WTC11 (cell line): ENCODE measurements at regions not wholly inside any gene's neighbourhood (a gene's known extent, or its start where the extent isn't known, plus 50 kb on each side); places are given as distances from the start of the nearest gene placed in this dataset.

Experiments
- ATAC-seq: fragments of 200-7000 bp; cut with Tn5 transposase; 2 replicates; pipeline ENCODE4 v1.10.0; 2021; ENCODE audit warnings: mild to moderate bottlenecking, moderate library complexity
- CTCF ChIA-PET: fragments of 300-600 bp; sonication (Branson Sonifier 250); formaldehyde crosslinking; loops from one replicate; lab custom pipeline; 2021; ENCODE audit warnings: antibody characterized with exemption; lab: Charles Lee
- POLR2A ChIA-PET: fragments of 350-600 bp; sonication (Branson Sonifier 250); formaldehyde crosslinking; loops from one replicate; lab custom pipeline; 2021; ENCODE audit warnings: antibody characterized with exemption; lab: Charles Lee
- DNase-seq: peaks from one replicate; pipeline ENCODE4 v3.0.0; 2021; ENCODE audit warnings: low spot score
- H3K27ac Mint-ChIP-seq: 2 replicates; pipeline ENCODE4 v1.8.0; 2021; ENCODE audit warnings: mixed read lengths
- H3K27me3 Mint-ChIP-seq: 2 replicates; pipeline ENCODE4 v1.8.0; 2021; ENCODE audit warnings: low read depth, mild to moderate bottlenecking, moderate library complexity, mixed read lengths
- H3K36me3 Mint-ChIP-seq: 2 replicates; pipeline ENCODE4 v1.8.0; 2021; ENCODE audit warnings: mixed read lengths
- H3K4me1 Mint-ChIP-seq: 2 replicates; pipeline ENCODE4 v1.8.0; 2022; ENCODE audit warnings: mixed read lengths
- H3K4me3 Mint-ChIP-seq: 2 replicates; pipeline ENCODE4 v1.8.0; 2021; ENCODE audit warnings: mild to moderate bottlenecking, moderate library complexity, mixed read lengths
- H3K9me3 Mint-ChIP-seq: 2 replicates; pipeline ENCODE4 v1.8.0; 2021; ENCODE audit warnings: mixed read lengths
- AR ChIP-seq: fragments of 250-450 bp; sonication (Bioruptor Pico); IDR thresholded peaks from 2 replicates; pipeline ENCODE4 v1.9.0; 2021; ENCODE audit warnings: mild to moderate bottlenecking
- CREM ChIP-seq: sonication (generic); formaldehyde crosslinking; IDR thresholded peaks from 2 replicates; pipeline ENCODE4 v1.8.1; 2022; ENCODE audit warnings: mild to moderate bottlenecking, missing genetic modification reagents, moderate library complexity
- E2F5 ChIP-seq: sonication (generic); formaldehyde crosslinking; IDR thresholded peaks from 2 replicates; pipeline ENCODE4 v1.8.1; 2022; ENCODE audit warnings: mild to moderate bottlenecking, moderate library complexity, missing genetic modification reagents
- GABPB1 ChIP-seq: sonication (generic); formaldehyde crosslinking; IDR thresholded peaks from 2 replicates; pipeline ENCODE4 v1.8.1; 2023; ENCODE audit warnings: mild to moderate bottlenecking, missing genetic modification reagents
- GTF2I ChIP-seq: fragments of 250-450 bp; sonication (Bioruptor Pico); conservative IDR thresholded peaks from 2 replicates; pipeline ENCODE4 v1.4.0; 2021; ENCODE audit warnings: mild to moderate bottlenecking
- IRF1 ChIP-seq: sonication (generic); formaldehyde crosslinking; IDR thresholded peaks from 2 replicates; pipeline ENCODE4 v1.8.0; 2023; ENCODE audit warnings: missing genetic modification reagents
- KAT7 ChIP-seq: sonication (generic); formaldehyde crosslinking; IDR thresholded peaks from 2 replicates; pipeline ENCODE4 v1.8.1; 2023; ENCODE audit warnings: missing genetic modification reagents, mild to moderate bottlenecking, borderline replicate concordance
- NR2C2 ChIP-seq: sonication (generic); formaldehyde crosslinking; IDR thresholded peaks from 2 replicates; pipeline ENCODE4 v1.8.0; 2022; ENCODE audit warnings: mild to moderate bottlenecking, missing genetic modification reagents
- OVOL2 ChIP-seq: fragments of 250-450 bp; sonication (Bioruptor Pico); IDR thresholded peaks from 2 replicates; pipeline ENCODE4 v1.9.0; 2021; ENCODE audit warnings: mild to moderate bottlenecking, borderline replicate concordance
- PRDM15 ChIP-seq: sonication (generic); formaldehyde crosslinking; IDR thresholded peaks from 2 replicates; pipeline ENCODE4 v1.8.0; 2022; ENCODE audit warnings: missing genetic modification reagents
- RELA ChIP-seq: sonication (generic); formaldehyde crosslinking; IDR thresholded peaks from 2 replicates; pipeline ENCODE4 v1.8.1; 2022; ENCODE audit warnings: missing genetic modification reagents, mild to moderate bottlenecking, borderline replicate concordance
- SMAD3 ChIP-seq: sonication (generic); formaldehyde crosslinking; IDR thresholded peaks from 2 replicates; pipeline ENCODE4 v1.8.0; 2022; ENCODE audit warnings: missing genetic modification reagents, mild to moderate bottlenecking, borderline replicate concordance
- SOX15 ChIP-seq: fragments of 250-450 bp; sonication (Bioruptor Pico); IDR thresholded peaks from 2 replicates; pipeline ENCODE4 v1.9.0; 2021; ENCODE audit warnings: mild to moderate bottlenecking
- ZMAT4 ChIP-seq: fragments of 250-450 bp; sonication (Bioruptor Pico); IDR thresholded peaks from 2 replicates; pipeline ENCODE4 v1.9.0; 2021; ENCODE audit warnings: mild to moderate bottlenecking
- ZNF281 ChIP-seq: sonication (generic); formaldehyde crosslinking; IDR thresholded peaks from 2 replicates; pipeline ENCODE4 v1.8.0; 2023; ENCODE audit warnings: mild to moderate bottlenecking, missing genetic modification reagents
- ZNF416 ChIP-seq: fragments of 250-450 bp; sonication (Bioruptor Pico); IDR thresholded peaks from 2 replicates; pipeline ENCODE4 v1.9.0; 2021; ENCODE audit warnings: mild to moderate bottlenecking, inconsistent platforms
- ZSCAN18 ChIP-seq: fragments of 250-450 bp; sonication (Bioruptor Pico); IDR thresholded peaks from 2 replicates; pipeline ENCODE4 v2.1.2; 2022; ENCODE audit warnings: mild to moderate bottlenecking, moderate library complexity

GRCh38 chr11:115860246-115860645 is 356.0 kb upstream of the CADM1 start:
- ATAC-seq: no peak
- no peaks in the 10 kb centered on the region for H3K4me1 Mint-ChIP-seq
- H3K27ac Mint-ChIP-seq: no peak overlapping the region
- no peaks in the 10 kb centered on the region for H3K27me3 Mint-ChIP-seq
- peaks cover 7% of the 10 kb centered on the region for H3K9me3 Mint-ChIP-seq
- no peak overlapping the region for H3K4me3 Mint-ChIP-seq
- POLR2A ChIA-PET: no interaction called here
- TF ChIP-seq SOX15 (no peak), ZMAT4 (CRISPR knock-in tag) (no peak), PRDM15 (CRISPR knock-in tag) (no peak), IRF1 (CRISPR knock-in tag) (no peak), GABPB1 (no peak), KAT7 (CRISPR knock-in tag) (no peak), OVOL2 (CRISPR knock-in tag) (no peak), RELA (CRISPR knock-in tag) (no peak), SMAD3 (CRISPR knock-in tag) (no peak), ZNF281 (CRISPR knock-in tag) (no peak)
- TF ChIP-seq, all 79 proteins: peak for 0
- peaks cover 6% of the 10 kb centered on the region for H3K36me3 Mint-ChIP-seq
- CTCF ChIA-PET: no interaction called here
- no peak for DNase-seq

GRCh38 chr11:115848611-115849010 is 344.4 kb upstream of the CADM1 start:
- no peaks in the 10 kb centered on the region for H3K36me3 Mint-ChIP-seq
- ATAC-seq: no peak
- peaks cover 6% of the 10 kb centered on the region for H3K27me3 Mint-ChIP-seq

More at GRCh38 chr11:115848611-115849010, 344.4 kb upstream of the CADM1 start:
- CTCF ChIA-PET: interaction anchor here (0.6 to 1.2 kb wide), 3 partner anchors 21 to 74 kb away, joined by 4 read pairs; no protein-coding TSS in a partner anchor
- TF ChIP-seq CREM (CRISPR knock-in tag): no peak
- TF ChIP-seq GTF2I: no peak
- TF ChIP-seq ZSCAN18 (CRISPR knock-in tag): no peak
- no peak for TF ChIP-seq E2F5 (CRISPR knock-in tag)
- TF ChIP-seq NR2C2 (CRISPR knock-in tag): no peak
- TF ChIP-seq OVOL2 (CRISPR knock-in tag): no peak
- TF ChIP-seq AR (CRISPR knock-in tag): no peak
- TF ChIP-seq ZNF416 (CRISPR knock-in tag): no peak
- TF ChIP-seq, all 79 proteins: peak for 0
- Mint-ChIP-seq H3K9me3 (no peaks in the 10 kb centered on the region), H3K4me1 (no peaks in the 10 kb centered on the region), H3K4me3 (no peak overlapping the region), H3K27ac (no peak overlapping the region)
- POLR2A ChIA-PET: no interaction called here
- no peak for DNase-seq
